Ascending aorta (tissue), 2 donors: ENCODE measurements at regions not wholly inside any gene's neighbourhood (a gene's known extent, or its start where the extent isn't known, plus 50 kb on each side); places are given as distances from the start of the nearest gene placed in this dataset.

Experiments
- DNase-seq, 2 donors: peaks; one replicate each; pipeline ENCODE4 v3.0.0-alpha.2; 2019; ENCODE audit warnings: low spot score in 2 of 2
- H3K27ac ChIP-seq, 2 donors: fragments of 200-600 bp; sonication (generic); one replicate each; pipeline ENCODE4 v1.5.1; 2016 to 2017; ENCODE audit warnings: mild to moderate bottlenecking in 1 of 2
- H3K27me3 ChIP-seq: fragments of 200-600 bp; sonication (generic); one replicate; pipeline ENCODE4 v1.5.1; 2017
- H3K36me3 ChIP-seq, 2 donors: fragments of 200-600 bp; sonication (generic); one replicate each; pipeline ENCODE4 v1.5.1; 2016
- H3K4me1 ChIP-seq, 2 donors: fragments of 200-600 bp; sonication (generic); one replicate each; pipeline ENCODE4 v1.5.1; 2016 to 2017; ENCODE audit warnings: mild to moderate bottlenecking in 1 of 2
- H3K4me3 ChIP-seq, 2 donors: fragments of 200-600 bp; sonication (generic); one replicate each; pipeline ENCODE4 v1.5.1; 2016 to 2017; ENCODE audit warnings: mild to moderate bottlenecking in 1 of 2
- H3K9me3 ChIP-seq, 2 donors: fragments of 200-600 bp; sonication (generic); one replicate each; pipeline ENCODE4 v1.5.1; 2016
- CTCF ChIP-seq, 3 experiments: fragments of 200-600 bp in 2 of 3; fragments of 450-650 bp in 1 of 3; sonication (generic) in 2 of 3; IDR thresholded peaks; one replicate each; pipeline ENCODE4 v1.5.1; 2016 to 2019; ENCODE audit warnings: antibody characterized with exemption in 3 of 3, mild to moderate bottlenecking in 1 of 3, moderate library complexity in 1 of 3
- intact Hi-C: fragments of 100-400 bp; cut with DNase I; formaldehyde crosslinking; loops from one replicate; pipeline ENCODE4 v1.15.1; 2023

GRCh38 chr12:39000370-39000769, 95.0 kb upstream of the CPNE8 start:
- DNase-seq: no peak
- Histone ChIP-seq H3K9me3 (no peaks in the 10 kb centered on the region), H3K4me3 (no peak overlapping the region), H3K36me3 (no peaks in the 10 kb centered on the region), H3K27me3 (no peaks in the 10 kb centered on the region), H3K4me1 (no peaks in the 10 kb centered on the region), H3K27ac (no peak overlapping the region)
- intact Hi-C loops: no loop called here
- no peak for TF ChIP-seq CTCF (IDR thresholded peaks at IDR 0.05)

- H3K9me3 ChIP-seq: no peaks in the 10 kb centered on the region
- no peak overlapping the region for H3K4me3 ChIP-seq
- H3K27ac ChIP-seq: no peak overlapping the region
- no peak for TF ChIP-seq CTCF (IDR thresholded peaks at IDR 0.05)
- no peaks in the 10 kb centered on the region for H3K36me3 ChIP-seq
- intact Hi-C loops: no loop called here
- no peak for DNase-seq
- no peaks in the 10 kb centered on the region for H3K4me1 ChIP-seq
- H3K27me3 ChIP-seq: no peaks in the 10 kb centered on the region
Observed at GRCh38 chr12:38998887-38999482, 93.6 kb upstream of the CPNE8 start.

DNA sequence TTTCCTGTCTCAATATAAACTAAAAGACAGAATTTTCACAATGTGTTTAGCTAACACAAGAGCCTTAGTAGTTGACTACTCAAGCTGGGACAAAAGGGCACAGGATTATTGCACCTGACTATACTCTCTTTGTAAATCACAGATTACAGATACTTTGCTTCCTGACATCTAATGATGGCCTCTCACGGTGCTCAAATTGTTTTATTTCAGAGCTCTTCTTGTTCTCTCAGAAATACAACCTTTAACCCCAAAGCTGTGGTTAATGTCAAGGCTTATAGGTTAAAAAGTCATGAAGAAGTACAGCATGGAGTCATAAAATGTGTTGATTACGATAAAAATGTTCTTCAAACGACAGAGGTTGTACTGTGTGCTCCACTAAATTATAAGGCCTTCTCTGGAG, 89.9 kb upstream of the CPNE8 start:
- H3K4me1 ChIP-seq: no peaks in the 10 kb centered on the region
- no peak for DNase-seq
- H3K36me3 ChIP-seq: no peaks in the 10 kb centered on the region
- no peak for TF ChIP-seq CTCF (IDR thresholded peaks at IDR 0.05)
- H3K9me3 ChIP-seq: no peaks in the 10 kb centered on the region
- no peaks in the 10 kb centered on the region for H3K27me3 ChIP-seq
- no peak overlapping the region for H3K27ac ChIP-seq
- no peak overlapping the region for H3K4me3 ChIP-seq
- intact Hi-C loops: no loop called here

DNA sequence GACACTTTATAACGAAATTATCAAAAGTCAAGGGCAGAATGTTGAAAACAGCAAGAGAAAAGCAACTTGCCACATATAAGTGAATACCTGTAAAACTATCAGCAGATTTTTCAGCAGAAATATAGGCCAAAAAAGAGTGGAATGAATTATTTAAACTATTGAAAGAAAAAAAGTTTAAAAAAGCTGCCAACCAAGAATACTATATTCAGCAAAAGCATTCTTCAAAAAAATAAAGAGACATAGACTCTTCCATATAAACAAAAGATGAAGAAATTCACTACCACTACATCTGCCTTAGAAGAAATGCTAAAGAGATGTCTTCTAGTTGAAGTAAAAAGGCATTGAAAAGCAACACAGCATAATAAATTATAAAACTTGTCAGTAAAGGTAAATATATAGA, 80.6 kb upstream of the CPNE8 start:
- Histone ChIP-seq H3K27ac (no peak overlapping the region), H3K4me1 (no peaks in the 10 kb centered on the region), H3K27me3 (no peaks in the 10 kb centered on the region), H3K36me3 (no peaks in the 10 kb centered on the region), H3K4me3 (no peak overlapping the region), H3K9me3 (peaks cover 0 to 3% of the 10 kb centered on the region in 2 donors)
- DNase-seq: no peak
- no peak for TF ChIP-seq CTCF (IDR thresholded peaks at IDR 0.05)
- intact Hi-C loops: no loop called here

DNA sequence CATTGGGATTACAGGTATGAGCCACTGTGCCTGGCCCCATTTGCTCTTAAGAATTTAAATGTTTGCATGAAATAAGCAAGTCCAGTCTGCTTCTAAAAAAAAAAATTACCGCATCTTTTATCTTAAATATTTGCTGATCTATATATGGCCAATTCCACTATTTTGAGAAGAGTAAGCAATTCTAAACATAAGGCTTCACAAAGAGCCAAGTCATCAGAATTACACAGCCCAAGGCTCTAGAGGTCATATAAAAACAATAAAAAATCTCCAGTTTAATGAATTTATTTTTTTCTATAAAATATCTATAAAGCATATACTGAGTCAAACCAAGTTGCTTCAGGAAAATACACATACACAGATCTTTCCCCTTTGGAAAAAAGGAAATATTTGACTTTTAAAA, 79.0 kb upstream of the CPNE8 start:
- Histone ChIP-seq H3K4me3 (no peak overlapping the region), H3K9me3 (peaks cover 0 to 3% of the 10 kb centered on the region in 2 donors), H3K4me1 (no peaks in the 10 kb centered on the region), H3K27me3 (no peaks in the 10 kb centered on the region), H3K36me3 (no peaks in the 10 kb centered on the region), H3K27ac (no peak overlapping the region)
- no peak for TF ChIP-seq CTCF (IDR thresholded peaks at IDR 0.05)
- DNase-seq: no peak
- intact Hi-C loops: no loop called here

- DNase-seq: no peak
- Histone ChIP-seq H3K36me3 (no peaks in the 10 kb centered on the region), H3K27me3 (no peaks in the 10 kb centered on the region), H3K4me3 (no peak overlapping the region), H3K4me1 (no peaks in the 10 kb centered on the region), H3K9me3 (peaks cover 0 to 3% of the 10 kb centered on the region in 2 donors), H3K27ac (no peak overlapping the region)
- intact Hi-C loops: no loop called here
- TF ChIP-seq CTCF (IDR thresholded peaks at IDR 0.05): no peak
Observed at GRCh38 chr12:38983117-38983571, 77.8 kb upstream of the CPNE8 start.
